HepG2 (cell line): ENCODE measurements at regions not wholly inside any gene's neighbourhood (a gene's known extent, or its start where the extent isn't known, plus 50 kb on each side); places are given as distances from the start of the nearest gene placed in this dataset.

ENCODE experiments used
- ATAC-seq: fragments of 200-7000 bp; cut with Tn5 transposase; 3 replicates; pipeline ENCODE4 v1.9.1; 2020; ENCODE audit warnings: mild to moderate bottlenecking, moderate library complexity
- BruUV-seq: library from RNA; stranded (reverse); fragments of 400-500 nt; replicated peaks from 2 replicates; lab custom pipeline; 2021; lab: Mats Ljungman, UMichigan
- CTCF ChIA-PET: fragments of 300-600 bp; formaldehyde crosslinking; extraction: SDS; loops from one replicate; lab custom pipeline; 2021; ENCODE audit warnings: low total read pairs, inconsistent platforms, low intra/inter-chr PET ratio; lab: Yijun Ruan, JAX
- POLR2A ChIA-PET: fragments of 350-600 bp; sonication (Branson Sonifier 250); formaldehyde crosslinking; loops from one replicate; lab custom pipeline; 2020; ENCODE audit warnings: antibody characterized with exemption, inconsistent platforms; lab: Yijun Ruan, JAX
- DNase-seq: peaks from one replicate; pipeline ENCODE4 v3.0.0-alpha.2; 2015; ENCODE audit warnings: low spot score
- FAIRE-seq: peaks from 3 replicates; lab custom pipeline; 2011; peaks lifted over from hg19 to GRCh38; lab: Jason Lieb, UNC
- H2AFZ ChIP-seq: one replicate; pipeline ENCODE4 v1.6.1; 2011; ENCODE audit warnings: low read length, inconsistent platforms
- H3K27ac ChIP-seq: fragments of 300-600 bp; 3 replicates; pipeline ENCODE4 v1.8.0; 2011; ENCODE audit warnings: mixed run types, mild to moderate bottlenecking, mixed read lengths, low read length, inconsistent platforms; ENCODE audit not compliant: insufficient read depth; ENCODE audit errors: extremely low read length
- H3K27me3 ChIP-seq, 2 experiments: fragments of 200-600 bp in 1 of 2; 2 replicates in 1 of 2; 3 replicates in 1 of 2; pipeline versions ENCODE4 v1.6.0 to v1.8.0; 2011; ENCODE audit warnings: low read length in 2 of 2, mild to moderate bottlenecking in 2 of 2, moderate library complexity in 2 of 2, inconsistent platforms in 1 of 2; ENCODE audit not compliant: insufficient read depth in 2 of 2, control insufficient read depth in 1 of 2
- H3K36me3 ChIP-seq, 2 experiments: fragments of 200-600 bp in 1 of 2; replicated peaks in 1 of 2; 2 replicates in 1 of 2; 3 replicates in 1 of 2; pipeline versions ENCODE4 v1.5.1 to v1.8.0; 2011; ENCODE audit warnings: low read length in 2 of 2, inconsistent platforms in 1 of 2; ENCODE audit not compliant: insufficient read depth in 2 of 2, control insufficient read depth in 1 of 2
- H3K4me1 ChIP-seq: 2 replicates; pipeline ENCODE4 v1.5.1; 2012; ENCODE audit warnings: low read length, inconsistent platforms; ENCODE audit not compliant: insufficient read depth
- H3K4me2 ChIP-seq: 2 replicates; pipeline ENCODE4 v1.6.0; 2011; ENCODE audit warnings: low read depth, low read length, inconsistent platforms
- H3K4me3 ChIP-seq, 3 experiments: fragments of 200-600 bp in 1 of 3; sonication (generic), shearing (Covaris generic) in 1 of 3; replicated peaks in 1 of 3; 2 replicates each; pipeline ENCODE4 v1.5.1; 2011 to 2016; ENCODE audit warnings: low read length in 3 of 3, inconsistent platforms in 2 of 3, low read depth in 2 of 3, mild to moderate bottlenecking in 2 of 3, control low read depth in 1 of 3, mixed read lengths in 1 of 3; ENCODE audit not compliant: insufficient read depth in 1 of 3
- H3K79me2 ChIP-seq: one replicate; pipeline ENCODE4 v1.6.1; 2011; ENCODE audit warnings: low read length, inconsistent platforms; ENCODE audit not compliant: insufficient read depth
- H3K9ac ChIP-seq: 2 replicates; pipeline ENCODE4 v1.6.0; 2011; ENCODE audit warnings: mild to moderate bottlenecking, low read depth, low read length, inconsistent platforms; ENCODE audit not compliant: insufficient read depth
- H3K9me3 ChIP-seq: 2 replicates; pipeline ENCODE4 v1.5.1; 2012; ENCODE audit warnings: mild to moderate bottlenecking, low read length
- H4K20me1 ChIP-seq: 2 replicates; pipeline ENCODE4 v1.6.0; 2011; ENCODE audit warnings: inconsistent platforms, mild to moderate bottlenecking, low read length, moderate library complexity; ENCODE audit not compliant: insufficient read depth
- GABPB1 ChIP-seq: IDR thresholded peaks from 2 replicates; pipeline ENCODE4 v1.6.1; 2016; ENCODE audit warnings: mild to moderate bottlenecking, missing genetic modification reagents, moderate library complexity, missing compliant biosample characterization
- ZFP1 ChIP-seq: IDR thresholded peaks from 2 replicates; pipeline ENCODE4 v1.6.1; 2016
- ZNF530 ChIP-seq: sonication (generic); formaldehyde crosslinking; IDR thresholded peaks from 2 replicates; pipeline ENCODE4 v1.5.0; 2020; ENCODE audit warnings: low read depth, mild to moderate bottlenecking, missing genetic modification reagents
- ZNF605 ChIP-seq: sonication (generic); formaldehyde crosslinking; IDR thresholded peaks from 2 replicates; pipeline ENCODE4 v1.8.0; 2022; ENCODE audit warnings: mild to moderate bottlenecking, missing genetic modification reagents
- ZNF615 ChIP-seq: sonication (generic); formaldehyde crosslinking; IDR thresholded peaks from 2 replicates; pipeline ENCODE4 v1.5.0; 2020; ENCODE audit warnings: mild to moderate bottlenecking, missing genetic modification reagents, borderline replicate concordance
- ZSCAN9 ChIP-seq: IDR thresholded peaks from 2 replicates; pipeline ENCODE4 v1.6.1; 2016; ENCODE audit warnings: borderline replicate concordance
- WGBS: methylation state at CpG from one replicate; pipeline ENCODE4 v1.1.6; 2017; ENCODE audit warnings: low lambda C conversion rate; 5-methylcytosine and 5-hydroxymethylcytosine counted together
- in situ Hi-C: cut with HindIII; loops from 2 replicates; pipeline ENCODE4 v1.10.0; 2017; ENCODE audit warnings: low pct_unique_long_range_greater_than_20kb; ENCODE audit not compliant: extremely low pct_ligation_motif_present
- intact Hi-C: fragments of 100-400 bp; cut with micrococcal nuclease; formaldehyde crosslinking; loops from one replicate; pipeline ENCODE4 v1.10.0; 2022; ENCODE audit not compliant: unreplicated experiment
- TF ChIP-seq, protein P1 (sequence below): sonication (generic); formaldehyde crosslinking; IDR thresholded peaks from 2 replicates; pipeline ENCODE4 v1.5.0; 2020; ENCODE audit warnings: missing genetic modification reagents, mild to moderate bottlenecking, borderline replicate concordance
- TF ChIP-seq, protein P2 (sequence below): sonication (generic); formaldehyde crosslinking; IDR thresholded peaks from 2 replicates; pipeline ENCODE4 v1.5.0; 2020; ENCODE audit warnings: missing genetic modification reagents, mild to moderate bottlenecking, borderline replicate concordance
- TF ChIP-seq, protein P3 (sequence below), 2 experiments: IDR thresholded peaks; 2 replicates each; pipeline ENCODE4 v1.6.1; 2011 to 2012; ENCODE audit warnings: low read length in 2 of 2, borderline replicate concordance in 1 of 2, low read depth in 1 of 2, mild to moderate bottlenecking in 1 of 2, moderate library complexity in 1 of 2
- TF ChIP-seq, protein P4 (sequence below): sonication (generic); formaldehyde crosslinking; IDR thresholded peaks from 2 replicates; pipeline ENCODE4 v1.8.0; 2022; ENCODE audit warnings: missing genetic modification reagents, mild to moderate bottlenecking, moderate library complexity, borderline replicate concordance
- TF ChIP-seq, protein P5 (sequence below): IDR thresholded peaks from 2 replicates; pipeline ENCODE4 v1.4.0; 2020; ENCODE audit warnings: mild to moderate bottlenecking, missing genetic modification reagents

DNA sequence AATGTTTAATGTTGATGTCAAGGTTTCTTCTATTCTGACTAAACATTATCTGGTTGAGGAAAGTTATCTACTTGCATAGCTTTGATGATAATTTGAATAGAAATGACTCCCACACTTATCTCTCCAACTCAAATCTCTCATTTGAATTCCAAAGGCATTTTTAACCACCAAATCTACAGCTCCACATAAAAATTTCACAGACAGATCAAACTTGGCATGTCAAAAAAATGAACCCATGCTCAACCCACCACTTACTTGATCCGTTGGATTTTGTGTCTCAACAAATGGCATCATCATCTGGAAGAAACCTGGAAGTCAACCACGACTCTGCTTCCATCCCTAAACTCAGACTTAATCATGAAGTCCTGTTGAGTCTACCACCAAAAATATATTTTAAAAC is 1050.4 kb downstream of the EFNB2 start:
- H3K4me1 ChIP-seq, result no peaks in the 10 kb centered on the region
- no peaks in the 10 kb centered on the region for H3K36me3 ChIP-seq
- H3K27me3 ChIP-seq, result no peaks in the 10 kb centered on the region
- H4K20me1 ChIP-seq, result no peaks in the 10 kb centered on the region
- peaks cover 59% of the 10 kb centered on the region for H3K9me3 ChIP-seq
- ChIA-PET CTCF (no interaction called here), POLR2A (no interaction called here)
- no peak overlapping the region for H3K9ac ChIP-seq
- BruUV-seq, result no TSS peak
- DNase-seq (no peak), ATAC-seq (no peak), FAIRE-seq (no peak)
- in situ Hi-C loops (no loop called here), intact Hi-C loops (no loop called here)
- H2AFZ ChIP-seq, result no peak overlapping the region
- H3K4me2 ChIP-seq, result no peak overlapping the region
- WGBS, result 2% methylated on average over 2 of the region's 2 CpGs
- no peak overlapping the region for H3K27ac ChIP-seq
- no peaks in the 10 kb centered on the region for H3K79me2 ChIP-seq
- no peak overlapping the region for H3K4me3 ChIP-seq
- TF ChIP-seq ZNF530 (CRISPR knock-in tag) (no peak), ZNF615 (CRISPR knock-in tag) (no peak), GABPB1 (CRISPR knock-in tag) (no peak), ZNF605 (no peak), ZSCAN9 (CRISPR knock-in tag) (no peak), ZFP1 (no peak)
- TF ChIP-seq, protein P1, sequence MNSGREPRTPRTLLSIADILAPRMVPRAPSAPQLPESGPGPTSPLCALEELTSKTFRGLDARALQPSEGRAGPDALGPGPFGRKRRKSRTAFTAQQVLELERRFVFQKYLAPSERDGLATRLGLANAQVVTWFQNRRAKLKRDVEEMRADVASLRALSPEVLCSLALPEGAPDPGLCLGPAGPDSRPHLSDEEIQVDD (CRISPR knock-in tag), result no peak
- TF ChIP-seq, protein P2, sequence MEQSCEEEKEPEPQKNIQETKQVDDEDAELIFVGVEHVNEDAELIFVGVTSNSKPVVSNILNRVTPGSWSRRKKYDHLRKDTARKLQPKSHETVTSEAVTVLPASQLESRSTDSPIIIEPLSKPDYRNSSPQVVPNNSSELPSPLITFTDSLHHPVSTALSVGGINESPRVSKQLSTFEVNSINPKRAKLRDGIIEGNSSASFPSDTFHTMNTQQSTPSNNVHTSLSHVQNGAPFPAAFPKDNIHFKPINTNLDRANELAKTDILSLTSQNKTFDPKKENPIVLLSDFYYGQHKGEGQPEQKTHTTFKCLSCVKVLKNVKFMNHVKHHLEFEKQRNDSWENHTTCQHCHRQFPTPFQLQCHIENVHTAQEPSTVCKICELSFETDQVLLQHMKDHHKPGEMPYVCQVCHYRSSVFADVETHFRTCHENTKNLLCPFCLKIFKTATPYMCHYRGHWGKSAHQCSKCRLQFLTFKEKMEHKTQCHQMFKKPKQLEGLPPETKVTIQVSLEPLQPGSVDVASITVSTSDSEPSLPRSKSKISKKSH (CRISPR knock-in tag), result no peak
- TF ChIP-seq, protein P3, sequence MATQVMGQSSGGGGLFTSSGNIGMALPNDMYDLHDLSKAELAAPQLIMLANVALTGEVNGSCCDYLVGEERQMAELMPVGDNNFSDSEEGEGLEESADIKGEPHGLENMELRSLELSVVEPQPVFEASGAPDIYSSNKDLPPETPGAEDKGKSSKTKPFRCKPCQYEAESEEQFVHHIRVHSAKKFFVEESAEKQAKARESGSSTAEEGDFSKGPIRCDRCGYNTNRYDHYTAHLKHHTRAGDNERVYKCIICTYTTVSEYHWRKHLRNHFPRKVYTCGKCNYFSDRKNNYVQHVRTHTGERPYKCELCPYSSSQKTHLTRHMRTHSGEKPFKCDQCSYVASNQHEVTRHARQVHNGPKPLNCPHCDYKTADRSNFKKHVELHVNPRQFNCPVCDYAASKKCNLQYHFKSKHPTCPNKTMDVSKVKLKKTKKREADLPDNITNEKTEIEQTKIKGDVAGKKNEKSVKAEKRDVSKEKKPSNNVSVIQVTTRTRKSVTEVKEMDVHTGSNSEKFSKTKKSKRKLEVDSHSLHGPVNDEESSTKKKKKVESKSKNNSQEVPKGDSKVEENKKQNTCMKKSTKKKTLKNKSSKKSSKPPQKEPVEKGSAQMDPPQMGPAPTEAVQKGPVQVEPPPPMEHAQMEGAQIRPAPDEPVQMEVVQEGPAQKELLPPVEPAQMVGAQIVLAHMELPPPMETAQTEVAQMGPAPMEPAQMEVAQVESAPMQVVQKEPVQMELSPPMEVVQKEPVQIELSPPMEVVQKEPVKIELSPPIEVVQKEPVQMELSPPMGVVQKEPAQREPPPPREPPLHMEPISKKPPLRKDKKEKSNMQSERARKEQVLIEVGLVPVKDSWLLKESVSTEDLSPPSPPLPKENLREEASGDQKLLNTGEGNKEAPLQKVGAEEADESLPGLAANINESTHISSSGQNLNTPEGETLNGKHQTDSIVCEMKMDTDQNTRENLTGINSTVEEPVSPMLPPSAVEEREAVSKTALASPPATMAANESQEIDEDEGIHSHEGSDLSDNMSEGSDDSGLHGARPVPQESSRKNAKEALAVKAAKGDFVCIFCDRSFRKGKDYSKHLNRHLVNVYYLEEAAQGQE (IDR thresholded peaks at IDR 0.05; ENCODE audit: borderline replicate concordance in 1 of 2, low read depth in 1 of 2, low read length in 2 of 2), result no peak
- TF ChIP-seq, protein P4, sequence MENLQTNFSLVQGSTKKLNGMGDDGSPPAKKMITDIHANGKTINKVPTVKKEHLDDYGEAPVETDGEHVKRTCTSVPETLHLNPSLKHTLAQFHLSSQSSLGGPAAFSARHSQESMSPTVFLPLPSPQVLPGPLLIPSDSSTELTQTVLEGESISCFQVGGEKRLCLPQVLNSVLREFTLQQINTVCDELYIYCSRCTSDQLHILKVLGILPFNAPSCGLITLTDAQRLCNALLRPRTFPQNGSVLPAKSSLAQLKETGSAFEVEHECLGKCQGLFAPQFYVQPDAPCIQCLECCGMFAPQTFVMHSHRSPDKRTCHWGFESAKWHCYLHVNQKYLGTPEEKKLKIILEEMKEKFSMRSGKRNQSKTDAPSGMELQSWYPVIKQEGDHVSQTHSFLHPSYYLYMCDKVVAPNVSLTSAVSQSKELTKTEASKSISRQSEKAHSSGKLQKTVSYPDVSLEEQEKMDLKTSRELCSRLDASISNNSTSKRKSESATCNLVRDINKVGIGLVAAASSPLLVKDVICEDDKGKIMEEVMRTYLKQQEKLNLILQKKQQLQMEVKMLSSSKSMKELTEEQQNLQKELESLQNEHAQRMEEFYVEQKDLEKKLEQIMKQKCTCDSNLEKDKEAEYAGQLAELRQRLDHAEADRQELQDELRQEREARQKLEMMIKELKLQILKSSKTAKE, result no peak
- TF ChIP-seq, protein P5, sequence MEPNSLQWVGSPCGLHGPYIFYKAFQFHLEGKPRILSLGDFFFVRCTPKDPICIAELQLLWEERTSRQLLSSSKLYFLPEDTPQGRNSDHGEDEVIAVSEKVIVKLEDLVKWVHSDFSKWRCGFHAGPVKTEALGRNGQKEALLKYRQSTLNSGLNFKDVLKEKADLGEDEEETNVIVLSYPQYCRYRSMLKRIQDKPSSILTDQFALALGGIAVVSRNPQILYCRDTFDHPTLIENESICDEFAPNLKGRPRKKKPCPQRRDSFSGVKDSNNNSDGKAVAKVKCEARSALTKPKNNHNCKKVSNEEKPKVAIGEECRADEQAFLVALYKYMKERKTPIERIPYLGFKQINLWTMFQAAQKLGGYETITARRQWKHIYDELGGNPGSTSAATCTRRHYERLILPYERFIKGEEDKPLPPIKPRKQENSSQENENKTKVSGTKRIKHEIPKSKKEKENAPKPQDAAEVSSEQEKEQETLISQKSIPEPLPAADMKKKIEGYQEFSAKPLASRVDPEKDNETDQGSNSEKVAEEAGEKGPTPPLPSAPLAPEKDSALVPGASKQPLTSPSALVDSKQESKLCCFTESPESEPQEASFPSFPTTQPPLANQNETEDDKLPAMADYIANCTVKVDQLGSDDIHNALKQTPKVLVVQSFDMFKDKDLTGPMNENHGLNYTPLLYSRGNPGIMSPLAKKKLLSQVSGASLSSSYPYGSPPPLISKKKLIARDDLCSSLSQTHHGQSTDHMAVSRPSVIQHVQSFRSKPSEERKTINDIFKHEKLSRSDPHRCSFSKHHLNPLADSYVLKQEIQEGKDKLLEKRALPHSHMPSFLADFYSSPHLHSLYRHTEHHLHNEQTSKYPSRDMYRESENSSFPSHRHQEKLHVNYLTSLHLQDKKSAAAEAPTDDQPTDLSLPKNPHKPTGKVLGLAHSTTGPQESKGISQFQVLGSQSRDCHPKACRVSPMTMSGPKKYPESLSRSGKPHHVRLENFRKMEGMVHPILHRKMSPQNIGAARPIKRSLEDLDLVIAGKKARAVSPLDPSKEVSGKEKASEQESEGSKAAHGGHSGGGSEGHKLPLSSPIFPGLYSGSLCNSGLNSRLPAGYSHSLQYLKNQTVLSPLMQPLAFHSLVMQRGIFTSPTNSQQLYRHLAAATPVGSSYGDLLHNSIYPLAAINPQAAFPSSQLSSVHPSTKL (CRISPR knock-in tag), result no peak
